ENCODE measurements at regions not wholly inside any gene's neighbourhood (a gene's known extent, or its start where the extent isn't known, plus 50 kb on each side); places are given as distances from the start of the nearest gene placed in this dataset.

GRCh38 chr5:162240734-162241133 is 173.2 kb downstream of the GABRG2 start:
- BruUV-seq (replicated peaks), result no TSS peak
- no peak overlapping the region for H3K4me3 ChIP-seq (ENCODE audit: insufficient read depth, low read depth, low read length)
- H3K79me1 ChIP-seq (ENCODE audit: low read depth in 1 of 2, low read length in 2 of 2), result no peaks in the 10 kb centered on the region
- no peak overlapping the region for H2AK9ac ChIP-seq (replicated peaks; ENCODE audit: low read depth, low read length, poor library complexity)
- dilution Hi-C loops (cut with HindIII; ENCODE audit: low sequenced_read_pairs, unreplicated experiment) (no loop called here), in situ Hi-C loops (cut with MboI; ENCODE audit: low sequenced_read_pairs) (no loop called here), intact Hi-C loops (cut with micrococcal nuclease) (no loop called here)
- no peaks in the 10 kb centered on the region for H3K4me1 ChIP-seq (ENCODE audit: control insufficient read depth, insufficient read depth, low read length)
- TF ChIP-seq POLR2A (IDR thresholded peaks at IDR 0.05; ENCODE audit: low read depth, low read length) (no peak), MAZ (IDR thresholded peaks at IDR 0.05; ENCODE audit: borderline replicate concordance, low read depth, low read length) (no peak), RFX5 (IDR thresholded peaks at IDR 0.05; ENCODE audit: low read depth, low read length) (no peak), USF2 (IDR thresholded peaks at IDR 0.05; ENCODE audit: low read depth, low read length) (no peak), CHD1 (IDR thresholded peaks at IDR 0.05; ENCODE audit: low read depth, low read length) (no peak), MAFK (IDR thresholded peaks at IDR 0.05; ENCODE audit: low read depth, low read length) (no peak), FOS (IDR thresholded peaks at IDR 0.05; ENCODE audit: low read depth, low read length) (no peak), NFE2L2 (IDR thresholded peaks at IDR 0.05; ENCODE audit: low read depth, low read length) (no peak), CEBPB (IDR thresholded peaks at IDR 0.05; ENCODE audit: low read depth, low read length) (no peak), RAD21 (IDR thresholded peaks at IDR 0.05; ENCODE audit: low read length) (no peak), MXI1 (IDR thresholded peaks at IDR 0.05; ENCODE audit: borderline replicate concordance, low read depth, low read length) (no peak), RCOR1 (IDR thresholded peaks at IDR 0.05; ENCODE audit: insufficient replicate concordance, low read length) (no peak)
- TF ChIP-seq, protein P1, sequence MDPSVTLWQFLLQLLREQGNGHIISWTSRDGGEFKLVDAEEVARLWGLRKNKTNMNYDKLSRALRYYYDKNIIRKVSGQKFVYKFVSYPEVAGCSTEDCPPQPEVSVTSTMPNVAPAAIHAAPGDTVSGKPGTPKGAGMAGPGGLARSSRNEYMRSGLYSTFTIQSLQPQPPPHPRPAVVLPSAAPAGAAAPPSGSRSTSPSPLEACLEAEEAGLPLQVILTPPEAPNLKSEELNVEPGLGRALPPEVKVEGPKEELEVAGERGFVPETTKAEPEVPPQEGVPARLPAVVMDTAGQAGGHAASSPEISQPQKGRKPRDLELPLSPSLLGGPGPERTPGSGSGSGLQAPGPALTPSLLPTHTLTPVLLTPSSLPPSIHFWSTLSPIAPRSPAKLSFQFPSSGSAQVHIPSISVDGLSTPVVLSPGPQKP (IDR thresholded peaks at IDR 0.05; ENCODE audit: borderline replicate concordance, low read depth, low read length), result no peak
- TF ChIP-seq, protein P2, sequence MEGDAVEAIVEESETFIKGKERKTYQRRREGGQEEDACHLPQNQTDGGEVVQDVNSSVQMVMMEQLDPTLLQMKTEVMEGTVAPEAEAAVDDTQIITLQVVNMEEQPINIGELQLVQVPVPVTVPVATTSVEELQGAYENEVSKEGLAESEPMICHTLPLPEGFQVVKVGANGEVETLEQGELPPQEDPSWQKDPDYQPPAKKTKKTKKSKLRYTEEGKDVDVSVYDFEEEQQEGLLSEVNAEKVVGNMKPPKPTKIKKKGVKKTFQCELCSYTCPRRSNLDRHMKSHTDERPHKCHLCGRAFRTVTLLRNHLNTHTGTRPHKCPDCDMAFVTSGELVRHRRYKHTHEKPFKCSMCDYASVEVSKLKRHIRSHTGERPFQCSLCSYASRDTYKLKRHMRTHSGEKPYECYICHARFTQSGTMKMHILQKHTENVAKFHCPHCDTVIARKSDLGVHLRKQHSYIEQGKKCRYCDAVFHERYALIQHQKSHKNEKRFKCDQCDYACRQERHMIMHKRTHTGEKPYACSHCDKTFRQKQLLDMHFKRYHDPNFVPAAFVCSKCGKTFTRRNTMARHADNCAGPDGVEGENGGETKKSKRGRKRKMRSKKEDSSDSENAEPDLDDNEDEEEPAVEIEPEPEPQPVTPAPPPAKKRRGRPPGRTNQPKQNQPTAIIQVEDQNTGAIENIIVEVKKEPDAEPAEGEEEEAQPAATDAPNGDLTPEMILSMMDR (conservative IDR thresholded peaks at IDR 0.05; ENCODE audit: low read depth, low read length), result no peak
- no peak overlapping the region for H2BK15ac ChIP-seq (ENCODE audit: low read depth, low read length)
- H3K36me3 ChIP-seq (ENCODE audit: control insufficient read depth, insufficient read depth, low read length), result no peaks in the 10 kb centered on the region
- H2BK120ac ChIP-seq (ENCODE audit: low read depth, low read length), result no peak overlapping the region
- no peaks in the 10 kb centered on the region for H4K20me1 ChIP-seq (ENCODE audit: insufficient read depth, low read length)
- H4K5ac ChIP-seq (ENCODE audit: low read depth, low read length), result no peak overlapping the region
- no peak overlapping the region for H3K27ac ChIP-seq (ENCODE audit: insufficient read depth, low read length)
- no peak overlapping the region for H3K9ac ChIP-seq (ENCODE audit: low read depth, low read length)
- no peak overlapping the region for H3K56ac ChIP-seq (ENCODE audit: extremely low read depth, insufficient read depth, low read length)
- no peaks in the 10 kb centered on the region for H3K9me1 ChIP-seq (ENCODE audit: insufficient read depth, low read length)
- no peak overlapping the region for H3K23ac ChIP-seq (ENCODE audit: low read depth, low read length)
- no peak overlapping the region for H3K18ac ChIP-seq (ENCODE audit: low read depth, low read length)
- H2BK20ac ChIP-seq (ENCODE audit: low read depth, low read length), result no peak overlapping the region
- no peak overlapping the region for H4K8ac ChIP-seq (ENCODE audit: low read depth in 2 of 2, low read length in 2 of 2)
- no peak overlapping the region for H4K91ac ChIP-seq (ENCODE audit: insufficient read depth, low read depth, low read length)
- H2BK5ac ChIP-seq (ENCODE audit: low read depth, low read length, poor library complexity, severe bottlenecking), result no peak overlapping the region
- no peak overlapping the region for H3K4ac ChIP-seq (ENCODE audit: low read depth, low read length)
- H3K4me2 ChIP-seq (ENCODE audit: low read depth, low read length), result no peak overlapping the region
- no peak overlapping the region for H2AK5ac ChIP-seq (ENCODE audit: low read depth, low read length)
- H3K14ac ChIP-seq (replicated peaks; ENCODE audit: low read depth, low read length), result no peak overlapping the region
- POLR2A ChIA-PET (ENCODE audit: unreplicated experiment), result no interaction called here
- CTCF ChIA-PET, result no interaction called here
- DNase-seq, result no peak
- no peaks in the 10 kb centered on the region for H3K27me3 ChIP-seq (ENCODE audit: control insufficient read depth, insufficient read depth, low read length)
- ATAC-seq (ENCODE audit: low read depth), result no peak
- H2AFZ ChIP-seq (replicated peaks; ENCODE audit: low read length, poor library complexity), result no peak overlapping the region
- peaks cover 14% of the 10 kb centered on the region; the same call in 1 of the 2 replicates for H3K9me3 ChIP-seq (ENCODE audit: control insufficient read depth, insufficient read depth, low read length)

All from IMR-90 (cell line).